AG04450 (cell line): ENCODE measurements at regions not wholly inside any gene's neighbourhood (a gene's known extent, or its start where the extent isn't known, plus 50 kb on each side); places are given as distances from the start of the nearest gene placed in this dataset.

Experiments used
- CTCF ChIA-PET: fragments of 300-600, 350-600 bp; formaldehyde crosslinking; extraction: SDS; loops from one replicate; lab custom pipeline; 2022; ENCODE audit warnings: antibody characterized with exemption, inconsistent platforms; lab: Charles Lee
- POLR2A ChIA-PET: fragments of 350-600 bp; formaldehyde crosslinking; extraction: SDS; loops from one replicate; lab custom pipeline; 2021; ENCODE audit warnings: antibody characterized with exemption, inconsistent platforms; lab: Yijun Ruan, JAX
- DNase-seq: peaks from one replicate; pipeline ENCODE4 v3.0.0-alpha.2; 2011; ENCODE audit warnings: low read depth, low spot score
- H3K27ac ChIP-seq: one replicate; pipeline ENCODE4 v1.5.1; 2012; ENCODE audit warnings: low read depth, low read length, control low read depth
- H3K27me3 ChIP-seq: one replicate; pipeline ENCODE4 v1.6.0; 2012; ENCODE audit warnings: low read length; ENCODE audit not compliant: control insufficient read depth, insufficient read depth
- H3K4me3 ChIP-seq: 2 replicates; pipeline ENCODE4 v1.5.1; 2011; ENCODE audit warnings: mild to moderate bottlenecking, low read depth, low read length, control low read depth
- H3K9me3 ChIP-seq: 2 replicates; pipeline ENCODE4 v1.5.1; 2012; ENCODE audit warnings: low read length; ENCODE audit not compliant: control insufficient read depth, insufficient read depth
- TF ChIP-seq, protein P1 (sequence below): IDR thresholded peaks from 2 replicates; pipeline ENCODE4 v1.5.1; 2011; ENCODE audit warnings: low read depth, low read length, control low read depth, inconsistent platforms

DNA sequence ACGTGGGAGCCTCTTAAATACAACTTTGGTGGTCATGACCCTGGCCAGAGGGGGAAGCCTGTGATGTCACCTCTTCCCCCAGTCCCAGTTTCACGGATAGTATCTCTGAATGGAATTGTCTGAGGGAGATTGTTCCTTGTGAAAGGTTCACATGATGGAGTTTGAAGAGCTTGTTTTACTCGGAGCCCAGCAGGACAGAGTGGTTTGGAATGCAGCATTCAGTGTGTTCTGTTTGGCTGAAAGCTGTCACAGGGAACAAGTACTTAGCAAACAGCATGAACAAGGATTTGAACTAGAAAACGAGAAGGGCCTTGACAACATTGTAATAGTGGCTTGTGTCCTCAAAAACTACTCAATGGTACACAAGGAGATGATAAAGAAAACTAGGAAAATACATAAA, 133.9 kb upstream of the CXorf66 start:
- Histone ChIP-seq H3K27me3 (no peaks in the 10 kb centered on the region), H3K9me3 (no peaks in the 10 kb centered on the region), H3K4me3 (no peak overlapping the region), H3K27ac (no peak overlapping the region)
- TF ChIP-seq, protein P1, sequence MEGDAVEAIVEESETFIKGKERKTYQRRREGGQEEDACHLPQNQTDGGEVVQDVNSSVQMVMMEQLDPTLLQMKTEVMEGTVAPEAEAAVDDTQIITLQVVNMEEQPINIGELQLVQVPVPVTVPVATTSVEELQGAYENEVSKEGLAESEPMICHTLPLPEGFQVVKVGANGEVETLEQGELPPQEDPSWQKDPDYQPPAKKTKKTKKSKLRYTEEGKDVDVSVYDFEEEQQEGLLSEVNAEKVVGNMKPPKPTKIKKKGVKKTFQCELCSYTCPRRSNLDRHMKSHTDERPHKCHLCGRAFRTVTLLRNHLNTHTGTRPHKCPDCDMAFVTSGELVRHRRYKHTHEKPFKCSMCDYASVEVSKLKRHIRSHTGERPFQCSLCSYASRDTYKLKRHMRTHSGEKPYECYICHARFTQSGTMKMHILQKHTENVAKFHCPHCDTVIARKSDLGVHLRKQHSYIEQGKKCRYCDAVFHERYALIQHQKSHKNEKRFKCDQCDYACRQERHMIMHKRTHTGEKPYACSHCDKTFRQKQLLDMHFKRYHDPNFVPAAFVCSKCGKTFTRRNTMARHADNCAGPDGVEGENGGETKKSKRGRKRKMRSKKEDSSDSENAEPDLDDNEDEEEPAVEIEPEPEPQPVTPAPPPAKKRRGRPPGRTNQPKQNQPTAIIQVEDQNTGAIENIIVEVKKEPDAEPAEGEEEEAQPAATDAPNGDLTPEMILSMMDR, result no peak
- DNase-seq, result no peak
- POLR2A ChIA-PET, result no interaction called here
- CTCF ChIA-PET, result no interaction called here

DNA sequence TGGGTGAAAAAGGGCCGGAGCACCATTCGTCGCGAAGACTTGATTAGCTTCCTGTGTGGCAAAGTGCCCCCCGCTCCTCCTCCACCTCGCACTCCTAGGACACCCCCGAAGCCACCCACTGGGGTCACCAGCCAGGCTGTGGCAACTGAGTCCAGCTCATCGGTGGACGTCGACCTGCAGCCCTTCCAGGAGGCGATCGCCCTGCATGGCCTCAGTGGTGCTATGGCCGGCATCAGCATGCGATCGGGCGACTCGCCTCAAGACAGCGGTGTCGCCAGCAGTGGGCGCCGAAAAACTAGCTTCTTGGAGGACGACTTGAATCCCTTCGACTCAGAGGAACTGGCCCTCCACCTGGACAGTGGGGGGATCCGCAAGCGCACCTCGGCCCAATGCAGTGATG, 126.8 kb upstream of the CXorf66 start:
- ChIA-PET CTCF (no interaction called here), POLR2A (no interaction called here)
- DNase-seq, result no peak
- Histone ChIP-seq H3K27me3 (peaks cover 6% of the 10 kb centered on the region), H3K9me3 (peaks cover 6% of the 10 kb centered on the region; the same call in 1 of the 2 replicates), H3K27ac (no peak overlapping the region), H3K4me3 (no peak overlapping the region)
- TF ChIP-seq, protein P1, result no peak

DNA sequence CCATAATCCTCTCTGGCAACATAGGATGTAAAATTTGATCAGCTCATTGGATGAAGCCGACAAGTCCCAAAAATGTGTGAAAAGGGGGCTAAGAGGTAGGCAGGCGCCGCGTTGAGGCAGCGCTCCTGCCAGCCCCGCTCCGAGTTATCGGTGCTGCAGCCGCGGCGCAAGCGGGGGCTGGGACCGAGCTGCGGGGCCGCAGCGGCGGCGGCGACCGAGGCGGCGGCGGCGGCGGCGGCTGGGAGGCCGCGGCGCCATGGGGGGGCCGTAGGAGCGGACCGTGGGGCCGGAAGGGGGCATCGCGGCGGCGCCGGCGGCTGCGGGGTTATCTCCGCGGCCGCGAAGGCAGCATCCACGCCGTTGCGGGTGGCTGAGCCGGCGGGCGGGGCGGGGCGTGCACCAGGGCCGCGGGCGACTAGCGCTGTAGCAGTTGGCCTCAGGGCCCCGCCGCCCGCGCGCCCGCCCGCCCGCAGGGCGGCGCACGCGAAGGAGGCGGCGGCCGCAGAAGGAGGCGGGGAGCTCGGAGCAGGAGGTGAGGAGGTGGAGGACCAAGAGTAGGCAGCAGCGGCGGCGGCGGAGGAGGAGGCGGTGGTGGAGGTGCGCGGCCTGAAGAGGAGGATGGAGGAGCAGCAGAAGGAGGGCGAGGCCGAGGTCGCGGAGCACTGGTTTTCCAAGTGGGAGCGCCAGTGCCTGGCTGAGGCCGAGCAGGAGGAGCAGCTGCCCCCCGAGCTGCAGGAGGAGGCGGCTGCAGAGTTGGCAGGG, 126.0 kb upstream of the CXorf66 start:
- Histone ChIP-seq H3K4me3 (peak overlapping the region; percentile 35; the same call in 1 of the 2 replicates), H3K27ac (no peak overlapping the region), H3K27me3 (peaks cover 6% of the 10 kb centered on the region), H3K9me3 (peaks cover 6% of the 10 kb centered on the region; the same call in 1 of the 2 replicates)
- DNase-seq, result no peak
- ChIA-PET CTCF (no interaction called here), POLR2A (no interaction called here)
- TF ChIP-seq, protein P1, result no peak

DNA sequence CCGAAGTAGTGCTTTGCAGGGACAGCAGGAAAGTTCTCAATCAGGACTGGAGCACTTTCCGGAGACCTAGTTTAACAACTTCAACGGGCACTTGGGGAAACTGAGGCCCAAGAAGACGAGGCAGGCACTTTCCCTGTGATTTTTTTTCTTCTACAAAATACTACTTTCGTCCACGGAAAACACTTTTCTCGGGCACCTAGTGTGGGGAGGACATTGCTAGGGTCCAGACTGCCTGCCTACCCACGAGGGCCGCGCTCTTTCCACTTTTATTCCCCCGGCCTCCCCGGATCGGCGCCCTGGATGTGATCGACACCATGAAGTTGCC, 125.4 kb upstream of the CXorf66 start:
- POLR2A ChIA-PET, result no interaction called here
- TF ChIP-seq, protein P1, result no peak
- CTCF ChIA-PET, result no interaction called here
- Histone ChIP-seq H3K27me3 (peaks cover 6% of the 10 kb centered on the region), H3K27ac (no peak overlapping the region), H3K9me3 (peaks cover 6% of the 10 kb centered on the region; the same call in 1 of the 2 replicates), H3K4me3 (peak overlapping the region; percentile 35; the same call in 1 of the 2 replicates)
- no peak for DNase-seq

DNA sequence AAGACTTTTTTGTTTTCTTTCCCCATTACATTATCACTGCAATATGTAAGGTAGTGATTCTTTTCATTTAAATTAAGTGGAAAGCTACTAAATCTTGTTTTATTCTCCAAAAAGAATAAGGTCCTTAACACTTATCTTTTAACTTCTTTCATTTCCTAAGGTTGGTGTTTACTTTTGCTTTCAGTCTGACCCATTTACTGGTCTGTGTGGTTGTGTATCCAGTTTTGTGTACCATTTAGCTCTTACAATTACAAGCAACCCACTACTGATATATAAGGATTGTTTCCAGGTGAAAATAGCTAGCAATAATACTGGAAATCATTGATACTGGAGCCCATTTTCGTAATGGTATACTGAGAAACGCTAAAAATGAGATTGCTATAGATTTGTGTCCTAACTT, 123.1 kb upstream of the CXorf66 start:
- DNase-seq, result no peak
- no peak overlapping the region for H3K4me3 ChIP-seq
- peaks cover 6% of the 10 kb centered on the region; the same call in 1 of the 2 replicates for H3K9me3 ChIP-seq
- no peak overlapping the region for H3K27ac ChIP-seq
- ChIA-PET POLR2A (no interaction called here), CTCF (interaction anchor here (1.5 kb wide), 1 partner anchor 31 kb away, joined by 4 read pairs; no protein-coding TSS in a partner anchor)
- TF ChIP-seq, protein P1, result no peak
- peaks cover 6% of the 10 kb centered on the region for H3K27me3 ChIP-seq
